WTC11 (cell line): ENCODE measurements at regions not wholly inside any gene's neighbourhood (a gene's known extent, or its start where the extent isn't known, plus 50 kb on each side); places are given as distances from the start of the nearest gene placed in this dataset.

Source experiments
- ATAC-seq: fragments of 200-7000 bp; cut with Tn5 transposase; 2 replicates; pipeline ENCODE4 v1.10.0; 2021; ENCODE audit warnings: mild to moderate bottlenecking, moderate library complexity
- CTCF ChIA-PET: fragments of 300-600 bp; sonication (Branson Sonifier 250); formaldehyde crosslinking; loops from one replicate; lab custom pipeline; 2021; ENCODE audit warnings: antibody characterized with exemption; lab: Charles Lee
- POLR2A ChIA-PET: fragments of 350-600 bp; sonication (Branson Sonifier 250); formaldehyde crosslinking; loops from one replicate; lab custom pipeline; 2021; ENCODE audit warnings: antibody characterized with exemption; lab: Charles Lee
- DNase-seq: peaks from one replicate; pipeline ENCODE4 v3.0.0; 2021; ENCODE audit warnings: low spot score
- H3K27ac Mint-ChIP-seq: 2 replicates; pipeline ENCODE4 v1.8.0; 2021; ENCODE audit warnings: mixed read lengths
- H3K27me3 Mint-ChIP-seq: 2 replicates; pipeline ENCODE4 v1.8.0; 2021; ENCODE audit warnings: low read depth, mild to moderate bottlenecking, moderate library complexity, mixed read lengths
- H3K36me3 Mint-ChIP-seq: 2 replicates; pipeline ENCODE4 v1.8.0; 2021; ENCODE audit warnings: mixed read lengths
- H3K4me1 Mint-ChIP-seq: 2 replicates; pipeline ENCODE4 v1.8.0; 2022; ENCODE audit warnings: mixed read lengths
- H3K4me3 Mint-ChIP-seq: 2 replicates; pipeline ENCODE4 v1.8.0; 2021; ENCODE audit warnings: mild to moderate bottlenecking, moderate library complexity, mixed read lengths
- H3K9me3 Mint-ChIP-seq: 2 replicates; pipeline ENCODE4 v1.8.0; 2021; ENCODE audit warnings: mixed read lengths
- CDX4 ChIP-seq: fragments of 250-450 bp; sonication (Bioruptor Pico); IDR thresholded peaks from 2 replicates; pipeline ENCODE4 v1.9.0; 2021; ENCODE audit warnings: moderate library complexity, mild to moderate bottlenecking, inconsistent platforms, borderline replicate concordance
- ESRRA ChIP-seq: sonication (generic); formaldehyde crosslinking; IDR thresholded peaks from 2 replicates; pipeline ENCODE4 v1.8.1; 2022; ENCODE audit warnings: mild to moderate bottlenecking, missing genetic modification reagents, borderline replicate concordance
- ETV6 ChIP-seq: sonication (generic); formaldehyde crosslinking; IDR thresholded peaks from 2 replicates; pipeline ENCODE4 v1.8.1; 2022; ENCODE audit warnings: mild to moderate bottlenecking, missing genetic modification reagents
- FOXJ3 ChIP-seq: sonication (generic); formaldehyde crosslinking; IDR thresholded peaks from 2 replicates; pipeline ENCODE4 v1.9.0; 2021; ENCODE audit warnings: missing genetic modification reagents, mild to moderate bottlenecking, borderline replicate concordance
- IRF1 ChIP-seq: sonication (generic); formaldehyde crosslinking; IDR thresholded peaks from 2 replicates; pipeline ENCODE4 v1.8.0; 2023; ENCODE audit warnings: missing genetic modification reagents
- KAT7 ChIP-seq: sonication (generic); formaldehyde crosslinking; IDR thresholded peaks from 2 replicates; pipeline ENCODE4 v1.8.1; 2023; ENCODE audit warnings: missing genetic modification reagents, mild to moderate bottlenecking, borderline replicate concordance
- NR1H2 ChIP-seq: sonication (generic); formaldehyde crosslinking; IDR thresholded peaks from 2 replicates; pipeline ENCODE4 v1.9.0; 2021; ENCODE audit warnings: mild to moderate bottlenecking, moderate library complexity, missing genetic modification reagents
- NR2C2 ChIP-seq: sonication (generic); formaldehyde crosslinking; IDR thresholded peaks from 2 replicates; pipeline ENCODE4 v1.8.0; 2022; ENCODE audit warnings: mild to moderate bottlenecking, missing genetic modification reagents
- SOX15 ChIP-seq: fragments of 250-450 bp; sonication (Bioruptor Pico); IDR thresholded peaks from 2 replicates; pipeline ENCODE4 v1.9.0; 2021; ENCODE audit warnings: mild to moderate bottlenecking
- USF2 ChIP-seq: sonication (generic); formaldehyde crosslinking; IDR thresholded peaks from 2 replicates; pipeline ENCODE4 v1.8.1; 2023; ENCODE audit warnings: mild to moderate bottlenecking, missing genetic modification reagents, moderate library complexity
- ZNF138 ChIP-seq: sonication (generic); formaldehyde crosslinking; conservative IDR thresholded peaks from 2 replicates; pipeline ENCODE4 v1.8.1; 2022; ENCODE audit warnings: mild to moderate bottlenecking, moderate library complexity, missing genetic modification reagents
- ZNF416 ChIP-seq: fragments of 250-450 bp; sonication (Bioruptor Pico); IDR thresholded peaks from 2 replicates; pipeline ENCODE4 v1.9.0; 2021; ENCODE audit warnings: mild to moderate bottlenecking, inconsistent platforms
- ZSCAN18 ChIP-seq: fragments of 250-450 bp; sonication (Bioruptor Pico); IDR thresholded peaks from 2 replicates; pipeline ENCODE4 v2.1.2; 2022; ENCODE audit warnings: mild to moderate bottlenecking, moderate library complexity
- TF ChIP-seq, protein P1 (sequence below): sonication (generic); formaldehyde crosslinking; IDR thresholded peaks from 2 replicates; pipeline ENCODE4 v1.8.1; 2023; ENCODE audit warnings: mild to moderate bottlenecking, moderate library complexity, missing genetic modification reagents
- TF ChIP-seq, protein P2 (sequence below): sonication (generic); formaldehyde crosslinking; IDR thresholded peaks from 2 replicates; pipeline ENCODE4 v1.8.1; 2022; ENCODE audit warnings: missing genetic modification reagents, borderline replicate concordance
- TF ChIP-seq, protein P3 (sequence below): sonication (generic); formaldehyde crosslinking; IDR thresholded peaks from 2 replicates; pipeline ENCODE4 v1.8.1; 2023; ENCODE audit warnings: mild to moderate bottlenecking, missing genetic modification reagents
- TF ChIP-seq, protein P4 (sequence below): sonication (generic); formaldehyde crosslinking; IDR thresholded peaks from 2 replicates; pipeline ENCODE4 v1.8.1; 2022; ENCODE audit warnings: low read depth, missing genetic modification reagents, borderline replicate concordance

DNA sequence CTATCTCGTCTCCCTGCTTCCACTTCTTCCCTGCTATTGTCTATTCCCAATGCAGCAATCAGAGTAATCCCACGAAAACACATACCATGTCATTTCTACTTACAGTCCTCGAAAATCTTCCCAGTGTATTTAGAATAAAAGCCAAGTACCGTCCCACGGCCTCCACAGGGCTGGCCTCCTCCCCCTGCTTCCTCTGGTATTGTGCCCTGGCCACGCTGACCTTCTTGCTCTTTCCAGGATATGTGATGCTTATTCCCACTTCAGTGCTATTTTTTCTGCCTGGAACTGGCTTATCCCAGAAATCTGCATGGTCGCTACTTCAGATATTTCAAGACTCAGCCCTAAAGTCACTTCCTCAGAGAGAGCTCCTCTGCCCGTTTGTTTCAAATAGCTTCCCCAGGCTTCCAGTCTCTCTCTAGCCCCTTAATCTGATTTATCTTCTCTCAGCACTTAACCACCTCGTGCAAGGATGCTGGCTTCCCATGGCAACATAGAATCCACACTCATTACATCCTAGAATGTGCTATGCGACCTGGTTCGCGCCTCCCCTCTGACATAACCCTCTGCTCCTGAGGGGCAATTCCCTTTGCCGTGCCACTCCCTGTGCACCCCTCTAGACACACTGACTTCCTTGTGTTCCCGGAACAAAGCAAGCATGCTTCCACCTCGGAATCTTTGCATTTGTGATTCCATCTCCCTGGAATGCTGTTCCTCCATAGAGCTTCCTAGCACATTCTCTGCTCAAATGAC lies 365.9 kb downstream of the ZSWIM6 start (continued):
- TF ChIP-seq, protein P1, sequence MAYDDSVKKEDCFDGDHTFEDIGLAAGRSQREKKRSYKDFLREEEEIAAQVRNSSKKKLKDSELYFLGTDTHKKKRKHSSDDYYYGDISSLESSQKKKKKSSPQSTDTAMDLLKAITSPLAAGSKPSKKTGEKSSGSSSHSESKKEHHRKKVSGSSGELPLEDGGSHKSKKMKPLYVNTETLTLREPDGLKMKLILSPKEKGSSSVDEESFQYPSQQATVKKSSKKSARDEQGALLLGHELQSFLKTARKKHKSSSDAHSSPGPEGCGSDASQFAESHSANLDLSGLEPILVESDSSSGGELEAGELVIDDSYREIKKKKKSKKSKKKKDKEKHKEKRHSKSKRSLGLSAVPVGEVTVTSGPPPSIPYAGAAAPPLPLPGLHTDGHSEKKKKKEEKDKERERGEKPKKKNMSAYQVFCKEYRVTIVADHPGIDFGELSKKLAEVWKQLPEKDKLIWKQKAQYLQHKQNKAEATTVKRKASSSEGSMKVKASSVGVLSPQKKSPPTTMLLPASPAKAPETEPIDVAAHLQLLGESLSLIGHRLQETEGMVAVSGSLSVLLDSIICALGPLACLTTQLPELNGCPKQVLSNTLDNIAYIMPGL (CRISPR knock-in tag): no peak

- TF ChIP-seq FOXJ3 (CRISPR knock-in tag): no peak
- TF ChIP-seq NR2C2 (CRISPR knock-in tag): no peak
- no peak for TF ChIP-seq ZNF416 (CRISPR knock-in tag)
- TF ChIP-seq, protein P2, sequence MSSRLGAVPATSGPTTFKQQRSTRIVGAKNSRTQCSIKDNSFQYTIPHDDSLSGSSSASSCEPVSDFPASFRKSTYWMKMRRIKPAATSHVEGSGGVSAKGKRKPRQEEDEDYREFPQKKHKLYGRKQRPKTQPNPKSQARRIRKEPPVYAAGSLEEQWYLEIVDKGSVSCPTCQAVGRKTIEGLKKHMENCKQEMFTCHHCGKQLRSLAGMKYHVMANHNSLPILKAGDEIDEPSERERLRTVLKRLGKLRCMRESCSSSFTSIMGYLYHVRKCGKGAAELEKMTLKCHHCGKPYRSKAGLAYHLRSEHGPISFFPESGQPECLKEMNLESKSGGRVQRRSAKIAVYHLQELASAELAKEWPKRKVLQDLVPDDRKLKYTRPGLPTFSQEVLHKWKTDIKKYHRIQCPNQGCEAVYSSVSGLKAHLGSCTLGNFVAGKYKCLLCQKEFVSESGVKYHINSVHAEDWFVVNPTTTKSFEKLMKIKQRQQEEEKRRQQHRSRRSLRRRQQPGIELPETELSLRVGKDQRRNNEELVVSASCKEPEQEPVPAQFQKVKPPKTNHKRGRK (CRISPR knock-in tag): no peak
- no peak for TF ChIP-seq NR1H2 (CRISPR knock-in tag)
- Mint-ChIP-seq H3K4me3 (no peak overlapping the region), H3K27ac (no peak overlapping the region), H3K4me1 (peaks cover 6% of the 10 kb centered on the region), H3K9me3 (no peaks in the 10 kb centered on the region), H3K36me3 (no peaks in the 10 kb centered on the region), H3K27me3 (no peaks in the 10 kb centered on the region; the same call in 1 of the 2 replicates)
- no peak for DNase-seq
- ChIA-PET CTCF (interaction anchor here (1.2 kb wide), 1 partner anchor 23 kb away, joined by 3 read pairs; no protein-coding TSS in a partner anchor), POLR2A (no interaction called here)
- no peak for ATAC-seq
Observed at GRCh38 chr5:61701877-61702602, 370.0 kb downstream of the ZSWIM6 start.

GRCh38 chr5:61702784-61703183 lies 370.7 kb downstream of the ZSWIM6 start:
- Mint-ChIP-seq H3K27me3 (no peaks in the 10 kb centered on the region; the same call in 1 of the 2 replicates), H3K4me1 (peaks cover 6% of the 10 kb centered on the region), H3K4me3 (no peak overlapping the region), H3K36me3 (no peaks in the 10 kb centered on the region), H3K27ac (no peak overlapping the region), H3K9me3 (no peaks in the 10 kb centered on the region)
- DNase-seq (no peak), ATAC-seq (no peak)
- ChIA-PET POLR2A (no interaction called here), CTCF (no interaction called here)
- TF ChIP-seq KAT7 (no peak), FOXJ3 (CRISPR knock-in tag) (no peak), ZNF138 (CRISPR knock-in tag) (no peak), ETV6 (CRISPR knock-in tag) (no peak), SOX15 (CRISPR knock-in tag) (no peak), IRF1 (CRISPR knock-in tag) (no peak), CDX4 (no peak), USF2 (CRISPR knock-in tag) (no peak), ESRRA (CRISPR knock-in tag) (no peak), ZSCAN18 (CRISPR knock-in tag) (no peak)
- TF ChIP-seq, protein P3, sequence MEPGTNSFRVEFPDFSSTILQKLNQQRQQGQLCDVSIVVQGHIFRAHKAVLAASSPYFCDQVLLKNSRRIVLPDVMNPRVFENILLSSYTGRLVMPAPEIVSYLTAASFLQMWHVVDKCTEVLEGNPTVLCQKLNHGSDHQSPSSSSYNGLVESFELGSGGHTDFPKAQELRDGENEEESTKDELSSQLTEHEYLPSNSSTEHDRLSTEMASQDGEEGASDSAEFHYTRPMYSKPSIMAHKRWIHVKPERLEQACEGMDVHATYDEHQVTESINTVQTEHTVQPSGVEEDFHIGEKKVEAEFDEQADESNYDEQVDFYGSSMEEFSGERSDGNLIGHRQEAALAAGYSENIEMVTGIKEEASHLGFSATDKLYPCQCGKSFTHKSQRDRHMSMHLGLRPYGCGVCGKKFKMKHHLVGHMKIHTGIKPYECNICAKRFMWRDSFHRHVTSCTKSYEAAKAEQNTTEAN: no peak
- TF ChIP-seq, protein P4, sequence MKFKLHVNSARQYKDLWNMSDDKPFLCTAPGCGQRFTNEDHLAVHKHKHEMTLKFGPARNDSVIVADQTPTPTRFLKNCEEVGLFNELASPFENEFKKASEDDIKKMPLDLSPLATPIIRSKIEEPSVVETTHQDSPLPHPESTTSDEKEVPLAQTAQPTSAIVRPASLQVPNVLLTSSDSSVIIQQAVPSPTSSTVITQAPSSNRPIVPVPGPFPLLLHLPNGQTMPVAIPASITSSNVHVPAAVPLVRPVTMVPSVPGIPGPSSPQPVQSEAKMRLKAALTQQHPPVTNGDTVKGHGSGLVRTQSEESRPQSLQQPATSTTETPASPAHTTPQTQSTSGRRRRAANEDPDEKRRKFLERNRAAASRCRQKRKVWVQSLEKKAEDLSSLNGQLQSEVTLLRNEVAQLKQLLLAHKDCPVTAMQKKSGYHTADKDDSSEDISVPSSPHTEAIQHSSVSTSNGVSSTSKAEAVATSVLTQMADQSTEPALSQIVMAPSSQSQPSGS (CRISPR knock-in tag): no peak
